Fibroblast of lung (primary cell): ENCODE measurements at regions not wholly inside any gene's neighbourhood (a gene's known extent, or its start where the extent isn't known, plus 50 kb on each side); places are given as distances from the start of the nearest gene placed in this dataset.

ENCODE experiments used
- DNase-seq, 2 donors: peaks; one replicate each; pipeline versions ENCODE4 v3.0.0 to v3.0.0-alpha.2; 2010; ENCODE audit warnings: low read depth in 2 of 2
- H2AFZ ChIP-seq: 2 replicates; pipeline ENCODE4 v1.5.1; 2012; ENCODE audit warnings: low read length, control low read depth, inconsistent platforms
- H3K27ac ChIP-seq: 2 replicates; pipeline ENCODE4 v1.5.1; 2011; ENCODE audit warnings: low read length, control low read depth; ENCODE audit not compliant: insufficient read depth
- H3K27me3 ChIP-seq: 2 replicates; pipeline ENCODE4 v1.5.1; 2011; ENCODE audit warnings: mild to moderate bottlenecking, low read length; ENCODE audit not compliant: control insufficient read depth, insufficient read depth
- H3K36me3 ChIP-seq: 2 replicates; pipeline ENCODE4 v1.5.1; 2011; ENCODE audit warnings: low read length; ENCODE audit not compliant: control insufficient read depth, insufficient read depth
- H3K4me1 ChIP-seq: 2 replicates; pipeline ENCODE4 v1.5.1; 2011; ENCODE audit warnings: low read length; ENCODE audit not compliant: control insufficient read depth, insufficient read depth; ENCODE audit errors: extremely low read depth
- H3K4me2 ChIP-seq: 2 replicates; pipeline ENCODE4 v1.5.1; 2011; ENCODE audit warnings: low read length, control low read depth; ENCODE audit not compliant: insufficient read depth; ENCODE audit errors: extremely low read depth
- H3K4me3 ChIP-seq, 4 experiments: fragments of 200-600 bp in 1 of 4; sonication (generic) in 1 of 4; replicated peaks in 1 of 4; 2 replicates each; pipeline ENCODE4 v1.5.1; 2011 to 2016; ENCODE audit warnings: low read length in 4 of 4, low read depth in 3 of 4, mild to moderate bottlenecking in 3 of 4, control low read depth in 2 of 4, inconsistent platforms in 1 of 4, mixed read lengths in 1 of 4; ENCODE audit not compliant: insufficient read depth in 1 of 4; ENCODE audit errors: control extremely low read depth in 1 of 4
- H3K79me2 ChIP-seq: 2 replicates; pipeline ENCODE4 v1.5.1; 2012; ENCODE audit warnings: mild to moderate bottlenecking, low read length, inconsistent platforms; ENCODE audit not compliant: control insufficient read depth, insufficient read depth
- H3K9ac ChIP-seq: 2 replicates; pipeline ENCODE4 v1.5.1; 2011; ENCODE audit warnings: mild to moderate bottlenecking, low read length, control low read depth; ENCODE audit not compliant: insufficient read depth
- H3K9me3 ChIP-seq: 2 replicates; pipeline ENCODE4 v1.5.1; 2012; ENCODE audit warnings: low read depth, low read length; ENCODE audit not compliant: control insufficient read depth, insufficient read depth
- H4K20me1 ChIP-seq: 2 replicates; pipeline ENCODE4 v1.5.1; 2011; ENCODE audit warnings: low read length; ENCODE audit not compliant: control insufficient read depth, insufficient read depth; ENCODE audit errors: extremely low read depth
- CTCF ChIP-seq, 2 donors: IDR thresholded peaks in 1 of 2; conservative IDR thresholded peaks in 1 of 2; 1 replicate in 1 of 2; 2 replicates in 1 of 2; pipeline ENCODE4 v1.5.1; 2011 to 2012; ENCODE audit warnings: low read length in 2 of 2, control low read depth in 1 of 2, inconsistent platforms in 1 of 2, low read depth in 1 of 2, mild to moderate bottlenecking in 1 of 2
- EZH2 ChIP-seq: IDR thresholded peaks from 2 replicates; pipeline ENCODE4 v1.5.1; 2012; ENCODE audit warnings: low read length, control low read depth, mild to moderate bottlenecking; ENCODE audit errors: missing control alignments

- Histone ChIP-seq H3K36me3 (no peaks in the 10 kb centered on the region), H3K4me1 (no peaks in the 10 kb centered on the region), H3K9ac (no peak overlapping the region), H4K20me1 (no peaks in the 10 kb centered on the region), H3K4me2 (no peak overlapping the region), H3K4me3 (no peak overlapping the region), H3K9me3 (no peaks in the 10 kb centered on the region), H2AFZ (no peak overlapping the region), H3K27ac (no peak overlapping the region), H3K79me2 (no peaks in the 10 kb centered on the region), H3K27me3 (no peaks in the 10 kb centered on the region)
- TF ChIP-seq CTCF (conservative IDR thresholded peaks at IDR 0.05 in 1 of 2, IDR thresholded peaks at IDR 0.05 in 1 of 2; ENCODE audit: low read depth in 1 of 2, low read length in 2 of 2) (no peak), EZH2 (no peak)
- no peak for DNase-seq
Observed at GRCh38 chr13:48859272-48860105, 116.2 kb upstream of the FNDC3A start.

- H3K27ac ChIP-seq = no peak overlapping the region
- no peaks in the 10 kb centered on the region for H3K36me3 ChIP-seq
- no peaks in the 10 kb centered on the region for H4K20me1 ChIP-seq
- TF ChIP-seq EZH2 (no peak), CTCF (conservative IDR thresholded peaks at IDR 0.05 in 1 of 2, IDR thresholded peaks at IDR 0.05 in 1 of 2; ENCODE audit: low read depth in 1 of 2, low read length in 2 of 2) (no peak)
- H2AFZ ChIP-seq = no peak overlapping the region
- no peaks in the 10 kb centered on the region for H3K9me3 ChIP-seq
- H3K79me2 ChIP-seq = no peaks in the 10 kb centered on the region
- no peak overlapping the region for H3K4me2 ChIP-seq
- H3K9ac ChIP-seq = no peak overlapping the region
- no peaks in the 10 kb centered on the region for H3K27me3 ChIP-seq
- DNase-seq = no peak
- H3K4me3 ChIP-seq = no peak overlapping the region
- H3K4me1 ChIP-seq = no peaks in the 10 kb centered on the region
Observed at GRCh38 chr13:48860364-48860763, 115.3 kb upstream of the FNDC3A start.

GRCh38 chr13:48862572-48862971, 113.1 kb upstream of the FNDC3A start:
- Histone ChIP-seq H2AFZ (no peak overlapping the region), H3K9me3 (no peaks in the 10 kb centered on the region), H3K4me2 (no peak overlapping the region), H3K4me1 (no peaks in the 10 kb centered on the region), H3K27me3 (peaks cover 6% of the 10 kb centered on the region), H3K36me3 (no peaks in the 10 kb centered on the region), H3K79me2 (no peaks in the 10 kb centered on the region), H3K27ac (no peak overlapping the region), H3K9ac (no peak overlapping the region), H3K4me3 (no peak overlapping the region), H4K20me1 (no peaks in the 10 kb centered on the region)
- TF ChIP-seq EZH2 = no peak
- TF ChIP-seq CTCF (conservative IDR thresholded peaks at IDR 0.05 in 1 of 2, IDR thresholded peaks at IDR 0.05 in 1 of 2; ENCODE audit: low read depth in 1 of 2, low read length in 2 of 2) = no peak
- DNase-seq = peak in 1 of 2 donors; percentile 39
